Epithelial cell of esophagus (primary cell): ENCODE measurements at regions not wholly inside any gene's neighbourhood (a gene's known extent, or its start where the extent isn't known, plus 50 kb on each side); places are given as distances from the start of the nearest gene placed in this dataset.
A peak's percentile ranks its signal among the peaks of the same experiment; 100 is the strongest.

Experiments used
- DNase-seq: peaks from one replicate; pipeline ENCODE4 v3.0.0; 2010; ENCODE audit warnings: low read depth
- H3K4me3 ChIP-seq: 2 replicates; pipeline ENCODE4 v1.5.1; 2011; ENCODE audit warnings: mild to moderate bottlenecking, low read length, control low read depth
- CTCF ChIP-seq: IDR thresholded peaks from 2 replicates; pipeline ENCODE4 v1.5.1; 2011; ENCODE audit warnings: low read depth, mild to moderate bottlenecking, low read length, control low read depth, inconsistent platforms; ENCODE audit not compliant: insufficient read depth; ENCODE audit errors: missing control alignments

GRCh38 chr11:45580399-45580798, 85.0 kb downstream of the CHST1 start:
- H3K4me3 ChIP-seq, result no peak overlapping the region
- DNase-seq, result peak; percentile 25
- TF ChIP-seq CTCF, result no peak

DNA sequence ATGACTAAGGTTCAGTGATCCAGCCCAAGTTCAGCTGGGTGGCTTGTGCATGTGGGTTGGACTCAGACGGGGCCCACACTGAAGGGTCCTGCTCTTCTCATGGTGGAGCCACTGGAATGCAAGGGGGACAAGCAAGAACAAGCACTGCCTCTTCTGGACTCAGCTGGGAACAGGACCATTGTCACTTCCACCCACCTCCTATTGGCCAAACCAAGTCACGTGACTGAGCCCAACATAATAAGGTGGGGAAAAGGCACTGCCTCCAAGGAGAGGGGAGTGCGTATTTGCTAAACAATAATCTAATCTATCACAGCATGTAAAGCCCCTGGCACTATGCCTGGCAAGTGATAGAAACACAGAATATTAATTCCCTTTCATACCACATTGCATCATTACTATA, 87.1 kb downstream of the CHST1 start:
- DNase-seq, result no peak
- TF ChIP-seq CTCF, result no peak
- no peak overlapping the region for H3K4me3 ChIP-seq

- no peak for DNase-seq
- no peak overlapping the region for H3K4me3 ChIP-seq
- no peak for TF ChIP-seq CTCF
Measured at GRCh38 chr11:45577752-45578151, 87.7 kb downstream of the CHST1 start.

DNA sequence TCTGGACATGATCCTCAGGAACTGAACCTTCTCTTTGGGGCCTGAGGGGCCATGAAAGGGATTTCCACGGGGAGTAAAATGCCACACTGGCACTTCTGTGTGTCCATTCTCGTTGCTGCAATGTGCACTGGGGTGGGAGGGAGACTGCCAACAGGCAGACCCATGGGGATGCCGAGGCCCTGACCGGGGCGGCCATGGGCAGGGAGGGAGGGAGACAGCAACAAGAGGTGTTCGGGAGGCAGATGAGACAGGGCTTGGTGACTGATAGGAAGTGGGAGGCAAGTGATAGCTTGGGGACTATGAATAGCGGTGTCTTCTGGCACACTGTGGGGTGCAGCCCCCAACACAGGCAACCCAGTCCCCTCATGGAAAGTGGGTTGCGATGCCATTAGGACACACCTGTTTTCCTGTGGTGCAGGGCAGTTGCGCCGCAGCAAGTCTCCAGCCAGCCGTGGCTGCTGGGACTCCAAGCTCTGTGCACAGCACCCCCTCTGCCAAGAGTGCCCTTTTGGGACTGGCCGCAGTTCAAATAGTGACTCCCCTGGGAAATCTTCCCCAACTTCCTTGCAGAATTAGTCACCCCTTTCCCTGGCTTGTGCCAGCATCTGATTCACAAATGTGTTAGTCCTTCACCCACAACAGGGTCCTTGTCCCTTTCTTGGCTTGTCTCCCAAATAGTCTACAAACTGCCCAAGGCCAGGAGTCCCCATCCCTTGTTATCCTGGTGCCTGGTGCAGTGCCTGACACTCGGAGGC, 88.8 kb downstream of the CHST1 start:
- H3K4me3 ChIP-seq, result no peak overlapping the region
- TF ChIP-seq CTCF, result no peak
- DNase-seq, result no peak

DNA sequence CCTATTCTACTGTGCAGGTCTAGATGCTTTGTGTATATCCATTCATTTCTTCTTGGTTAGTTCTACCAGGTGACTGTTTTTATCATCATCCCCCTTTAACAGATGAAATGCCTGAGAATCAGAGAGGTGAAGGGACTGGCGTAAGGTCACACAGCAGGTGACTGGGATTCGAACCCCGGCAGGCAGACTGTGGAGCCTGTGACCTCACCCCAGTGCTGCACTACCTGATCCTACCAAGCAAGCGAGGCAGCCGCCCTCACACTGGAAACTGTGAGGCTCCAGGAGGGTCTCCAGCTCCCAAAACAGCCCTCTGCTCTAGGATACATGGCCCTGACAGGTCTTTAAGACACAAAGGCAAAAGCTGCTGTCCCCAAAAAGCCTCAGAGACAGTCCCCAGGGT, 91.7 kb downstream of the CHST1 start:
- H3K4me3 ChIP-seq, result no peak overlapping the region
- no peak for TF ChIP-seq CTCF

DNA sequence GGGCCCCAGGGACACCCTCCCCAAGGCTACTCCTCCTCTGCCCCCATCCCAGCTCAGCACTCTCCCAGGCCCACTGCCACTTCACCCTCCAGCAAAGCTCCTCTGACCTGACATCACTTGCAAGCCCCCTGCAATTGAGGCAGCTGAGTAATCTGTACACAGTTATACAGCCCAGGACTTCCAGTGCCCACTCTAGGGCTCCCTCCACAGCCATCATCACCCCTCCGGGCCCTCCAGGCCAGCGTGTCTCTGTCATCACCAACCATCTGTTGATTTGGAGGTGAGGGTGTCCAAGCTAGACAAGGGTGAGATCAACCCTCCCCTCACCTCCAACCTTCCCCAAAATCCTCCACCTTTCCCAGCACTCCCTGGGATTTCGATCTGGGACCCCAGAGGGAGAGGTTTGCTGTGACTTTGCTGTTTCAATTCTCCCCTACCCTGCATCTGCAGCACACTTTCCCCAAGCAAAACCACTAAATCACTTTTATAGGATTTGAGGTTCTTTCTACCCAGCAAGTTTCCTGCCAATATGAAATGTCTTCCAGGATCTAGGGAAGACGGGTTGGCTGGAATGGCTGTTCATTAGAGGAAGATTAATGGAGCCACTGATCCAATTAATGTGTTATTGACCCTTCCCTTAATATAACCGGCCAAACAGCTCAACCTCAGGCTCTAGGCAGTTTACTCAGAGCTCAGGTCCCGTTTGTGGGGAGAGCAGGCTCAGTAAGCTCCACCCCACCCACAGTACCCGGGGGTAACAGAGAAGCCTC, 92.9 kb downstream of the CHST1 start:
- no peak overlapping the region for H3K4me3 ChIP-seq
- no peak for DNase-seq
- TF ChIP-seq CTCF, result no peak

More for the DNA sequence above, 91.7 kb downstream of the CHST1 start:
- no peak for DNase-seq
